SH-SY5Y (cell line): ENCODE measurements at regions not wholly inside any gene's neighbourhood (a gene's known extent, or its start where the extent isn't known, plus 50 kb on each side); places are given as distances from the start of the nearest gene placed in this dataset.

Experiments
- GATA2 ChIP-seq: IDR thresholded peaks from 2 replicates; pipeline ENCODE4 v1.6.1; 2011; ENCODE audit warnings: mild to moderate bottlenecking, low read depth, low read length
- GATA3 ChIP-seq: IDR thresholded peaks from 2 replicates; pipeline ENCODE4 v1.6.1; 2011; ENCODE audit warnings: low read depth, mild to moderate bottlenecking, low read length, moderate library complexity

DNA sequence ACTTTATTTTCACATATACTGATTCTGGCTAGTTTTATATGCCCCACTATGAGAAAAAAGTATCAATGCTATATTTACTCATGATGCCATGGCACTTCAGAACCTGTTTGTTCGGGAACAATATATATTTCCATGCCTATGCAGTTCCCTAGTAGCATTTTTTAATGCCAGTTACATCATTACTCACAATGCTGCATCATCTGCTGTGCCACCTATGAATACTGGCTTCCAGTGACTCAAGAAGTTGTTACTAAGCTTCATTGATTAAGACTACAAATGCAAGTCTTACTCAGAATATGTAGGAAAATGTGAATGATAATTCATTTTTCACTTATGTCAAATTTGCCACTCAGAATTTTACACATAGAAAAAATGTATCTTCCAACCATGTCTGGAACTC, 97.9 kb downstream of the MAFB start:
- no peak for TF ChIP-seq GATA2
- no peak for TF ChIP-seq GATA3
